ENCODE measurements at regions not wholly inside any gene's neighbourhood (a gene's known extent, or its start where the extent isn't known, plus 50 kb on each side); places are given as distances from the start of the nearest gene placed in this dataset.

DNA sequence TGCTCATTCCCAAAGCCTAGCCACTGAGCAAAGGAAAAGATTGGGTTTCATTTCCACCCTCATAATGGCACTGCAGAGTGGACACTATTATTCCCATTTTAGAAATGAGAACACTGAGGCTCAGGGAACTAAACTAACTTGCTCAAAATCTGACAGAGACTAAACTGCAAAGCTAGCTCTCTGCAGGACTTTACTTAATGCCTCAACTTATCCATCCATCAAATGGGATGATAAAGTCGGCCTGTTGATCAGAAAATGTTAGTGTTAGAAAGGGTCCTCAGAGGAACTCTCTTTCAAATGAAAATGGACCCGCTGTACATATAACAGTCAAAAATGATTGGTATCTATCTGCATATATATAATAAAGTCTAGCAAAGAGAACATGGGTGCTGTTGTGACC, 186.8 kb downstream of the QDPR start:
- H4K91ac ChIP-seq (ENCODE audit: low read depth, low read length) = no peak overlapping the region
- no peak overlapping the region for H3K4ac ChIP-seq (ENCODE audit: low read depth, low read length)
- no peak overlapping the region for H2BK12ac ChIP-seq (ENCODE audit: low read length)
- no peaks in the 10 kb centered on the region for H3K27me3 ChIP-seq (ENCODE audit: insufficient read depth, low read length)
- H3K18ac ChIP-seq (ENCODE audit: low read length) = no peak overlapping the region
- no peak overlapping the region for H4K8ac ChIP-seq (ENCODE audit: low read depth, low read length)
- H3K4me1 ChIP-seq (ENCODE audit: control insufficient read depth in 1 of 2, insufficient read depth in 2 of 2, low read length in 2 of 2) = no peaks in the 10 kb centered on the region
- no peak overlapping the region for H3K14ac ChIP-seq (ENCODE audit: low read length)
- WGBS (ENCODE audit: extremely low coverage, insufficient coverage, insufficient read length) = no CpG with 5 or more reads among the region's 2 CpGs
- no peak overlapping the region for H2AFZ ChIP-seq (ENCODE audit: insufficient read depth, low read length, poor library complexity)
- H2AK5ac ChIP-seq (ENCODE audit: low read length) = no peak overlapping the region
- H3K9me3 ChIP-seq (ENCODE audit: insufficient read depth, low read depth, low read length) = no peaks in the 10 kb centered on the region
- H3K36me3 ChIP-seq (ENCODE audit: control insufficient read depth in 1 of 2, insufficient read depth in 2 of 2, low read length in 2 of 2) = no peaks in the 10 kb centered on the region
- no peak overlapping the region for H3K23ac ChIP-seq (ENCODE audit: low read length)
- H3K27ac ChIP-seq (ENCODE audit: low read depth, low read length) = no peak overlapping the region
- no peak overlapping the region for H2BK120ac ChIP-seq (ENCODE audit: insufficient read depth, low read length, poor library complexity)
- no peak overlapping the region for H4K12ac ChIP-seq (ENCODE audit: low read depth, low read length)
- H3K4me2 ChIP-seq (ENCODE audit: low read length) = no peak overlapping the region
- H3K4me3 ChIP-seq (ENCODE audit: low read depth, low read length) = no peak overlapping the region
- no peaks in the 10 kb centered on the region for H3K79me1 ChIP-seq (ENCODE audit: low read length)
- H3K79me2 ChIP-seq (ENCODE audit: control insufficient read depth, insufficient read depth, low read length, poor library complexity) = no peaks in the 10 kb centered on the region
- DNase-seq = no peak
- no peak overlapping the region for H2BK5ac ChIP-seq (ENCODE audit: low read depth, low read length, poor library complexity)
- H3K9ac ChIP-seq (ENCODE audit: low read length) = no peak overlapping the region

DNA sequence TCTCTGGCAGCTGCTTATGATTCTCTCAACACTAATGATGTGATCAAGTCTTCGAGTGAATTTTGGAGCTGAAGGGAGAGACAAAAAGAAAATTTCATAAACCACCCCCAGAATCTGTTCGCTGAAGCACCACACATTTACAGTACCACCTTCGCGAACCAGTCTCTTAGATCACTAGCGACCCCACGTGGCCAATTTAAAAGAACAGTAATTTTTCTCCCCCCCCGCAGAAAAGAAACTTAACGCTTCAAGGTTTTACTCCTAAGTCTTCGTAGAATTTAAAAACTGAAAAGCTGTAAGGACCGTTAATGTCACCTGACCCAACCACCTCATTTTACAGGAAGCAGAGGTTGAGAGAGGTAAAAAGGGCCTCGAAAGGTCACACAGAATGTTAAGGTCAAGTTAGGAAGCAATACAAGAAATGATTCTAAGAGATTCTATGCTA, 187.5 kb downstream of the QDPR start:
- Histone ChIP-seq H3K4me3 (ENCODE audit: low read depth, low read length) (no peak overlapping the region), H2AK5ac (ENCODE audit: low read length) (no peak overlapping the region)

DNA sequence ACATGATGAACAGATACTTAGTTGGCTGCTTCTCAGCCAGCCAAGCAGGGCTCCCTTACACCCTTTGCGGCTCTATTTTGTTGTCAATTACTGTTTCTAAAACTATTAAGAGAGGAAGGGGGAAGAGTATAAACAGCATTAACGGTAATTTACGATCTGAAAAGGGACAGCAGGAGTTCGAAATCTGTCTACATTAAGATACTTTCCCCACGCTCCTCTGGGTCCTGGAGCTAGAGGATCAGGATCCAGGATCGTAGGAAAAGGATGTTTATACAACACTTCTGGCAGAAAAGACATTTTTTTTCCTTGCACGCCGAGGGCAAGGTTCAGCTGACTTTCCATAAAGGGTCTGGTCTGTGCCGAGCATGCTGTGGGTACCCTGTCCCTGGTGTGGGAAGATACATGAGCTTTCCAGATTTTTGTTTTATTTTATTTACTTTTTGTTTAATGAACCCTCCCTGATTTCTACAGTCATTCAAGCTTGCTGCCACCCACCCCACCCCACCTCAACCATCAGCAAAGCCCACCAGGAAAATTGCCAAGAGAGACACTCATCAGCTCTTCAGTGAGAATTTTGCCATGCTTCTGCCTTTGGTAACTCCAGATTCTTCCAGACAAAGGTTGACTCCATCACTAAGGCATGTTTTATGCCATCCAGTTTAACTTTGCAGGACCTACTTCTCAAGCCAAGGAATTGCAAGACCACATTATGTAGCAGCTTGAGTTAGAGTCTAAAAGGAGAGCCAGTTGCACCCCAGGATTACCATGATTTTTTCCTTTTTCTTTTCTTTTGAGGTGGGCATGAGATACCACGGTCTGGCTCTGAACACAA, 188.1 kb downstream of the QDPR start:
- H4K12ac ChIP-seq (ENCODE audit: low read depth, low read length) = no peak overlapping the region
- H3K14ac ChIP-seq (ENCODE audit: low read length) = no peak overlapping the region
- H2AK5ac ChIP-seq (ENCODE audit: low read length) = no peak overlapping the region
- H3K27me3 ChIP-seq (ENCODE audit: insufficient read depth, low read length) = no peaks in the 10 kb centered on the region
- no peaks in the 10 kb centered on the region for H3K79me1 ChIP-seq (ENCODE audit: low read length)
- H2AFZ ChIP-seq (ENCODE audit: insufficient read depth, low read length, poor library complexity) = no peak overlapping the region
- H2BK120ac ChIP-seq (ENCODE audit: insufficient read depth, low read length, poor library complexity) = no peak overlapping the region
- H3K4ac ChIP-seq (ENCODE audit: low read depth, low read length) = no peak overlapping the region
- no peak overlapping the region for H4K8ac ChIP-seq (ENCODE audit: low read depth, low read length)
- no peak overlapping the region for H3K4me2 ChIP-seq (ENCODE audit: low read length)
- H3K79me2 ChIP-seq (ENCODE audit: control insufficient read depth, insufficient read depth, low read length, poor library complexity) = no peaks in the 10 kb centered on the region
- no peak overlapping the region for H3K4me3 ChIP-seq (ENCODE audit: low read depth, low read length)
- no peak overlapping the region for H4K91ac ChIP-seq (ENCODE audit: low read depth, low read length)
- H3K9ac ChIP-seq (ENCODE audit: low read length) = no peak overlapping the region
- no CpG with 5 or more reads among the region's 10 CpGs for WGBS (ENCODE audit: extremely low coverage, insufficient coverage, insufficient read length)
- no peaks in the 10 kb centered on the region for H3K4me1 ChIP-seq (ENCODE audit: control insufficient read depth in 1 of 2, insufficient read depth in 2 of 2, low read length in 2 of 2)
- H2BK12ac ChIP-seq (ENCODE audit: low read length) = no peak overlapping the region
- H3K36me3 ChIP-seq (ENCODE audit: control insufficient read depth in 1 of 2, insufficient read depth in 2 of 2, low read length in 2 of 2) = no peaks in the 10 kb centered on the region
- no peak overlapping the region for H3K27ac ChIP-seq (ENCODE audit: low read depth, low read length)
- H2BK5ac ChIP-seq (ENCODE audit: low read depth, low read length, poor library complexity) = no peak overlapping the region
- H3K23ac ChIP-seq (ENCODE audit: low read length) = no peak overlapping the region
- H3K9me3 ChIP-seq (ENCODE audit: insufficient read depth, low read depth, low read length) = no peaks in the 10 kb centered on the region
- H3K18ac ChIP-seq (ENCODE audit: low read length) = no peak overlapping the region
- no peak for DNase-seq

More for the DNA sequence above, 187.5 kb downstream of the QDPR start:
- no CpG with 5 or more reads among the region's 11 CpGs for WGBS (ENCODE audit: extremely low coverage, insufficient coverage, insufficient read length)
- no peak overlapping the region for H3K23ac ChIP-seq (ENCODE audit: low read length)
- no peaks in the 10 kb centered on the region for H3K36me3 ChIP-seq (ENCODE audit: control insufficient read depth in 1 of 2, insufficient read depth in 2 of 2, low read length in 2 of 2)
- no peak overlapping the region for H3K4me2 ChIP-seq (ENCODE audit: low read length)
- H2BK5ac ChIP-seq (ENCODE audit: low read depth, low read length, poor library complexity) = no peak overlapping the region
- peak in 1 of 2 donors; percentile 54 for DNase-seq
- H3K79me1 ChIP-seq (ENCODE audit: low read length) = no peaks in the 10 kb centered on the region
- H3K4ac ChIP-seq (ENCODE audit: low read depth, low read length) = no peak overlapping the region
- no peak overlapping the region for H3K9ac ChIP-seq (ENCODE audit: low read length)
- no peak overlapping the region for H2BK12ac ChIP-seq (ENCODE audit: low read length)
- H3K9me3 ChIP-seq (ENCODE audit: insufficient read depth, low read depth, low read length) = no peaks in the 10 kb centered on the region
- H3K18ac ChIP-seq (ENCODE audit: low read length) = no peak overlapping the region
- no peak overlapping the region for H4K91ac ChIP-seq (ENCODE audit: low read depth, low read length)
- no peaks in the 10 kb centered on the region for H3K79me2 ChIP-seq (ENCODE audit: control insufficient read depth, insufficient read depth, low read length, poor library complexity)
- no peak overlapping the region for H4K8ac ChIP-seq (ENCODE audit: low read depth, low read length)
- no peak overlapping the region for H2BK120ac ChIP-seq (ENCODE audit: insufficient read depth, low read length, poor library complexity)
- H4K12ac ChIP-seq (ENCODE audit: low read depth, low read length) = no peak overlapping the region
- H3K27me3 ChIP-seq (ENCODE audit: insufficient read depth, low read length) = no peaks in the 10 kb centered on the region
- no peaks in the 10 kb centered on the region for H3K4me1 ChIP-seq (ENCODE audit: control insufficient read depth in 1 of 2, insufficient read depth in 2 of 2, low read length in 2 of 2)
- H3K14ac ChIP-seq (ENCODE audit: low read length) = no peak overlapping the region
- H2AFZ ChIP-seq (ENCODE audit: insufficient read depth, low read length, poor library complexity) = no peak overlapping the region
- H3K27ac ChIP-seq (ENCODE audit: low read depth, low read length) = no peak overlapping the region

DNA sequence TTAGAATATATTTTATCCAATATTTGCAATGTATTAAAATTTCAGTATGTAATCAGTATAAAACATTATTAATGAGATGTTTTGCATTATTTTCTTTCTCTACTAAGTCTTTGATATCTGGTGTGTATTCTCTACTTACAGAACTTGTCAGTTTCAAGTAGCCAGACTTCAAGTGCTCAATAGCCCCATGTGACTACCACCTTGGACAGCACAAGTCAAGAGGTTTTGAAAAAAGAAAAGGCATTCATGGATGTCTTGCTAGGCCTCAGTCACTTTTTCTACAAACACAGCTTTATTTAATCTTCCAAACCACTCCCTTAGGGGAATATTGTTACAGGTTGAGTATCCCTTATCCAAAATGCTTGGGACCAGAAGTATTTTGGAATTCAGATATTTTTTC, 189.4 kb downstream of the QDPR start:
- H2AK5ac ChIP-seq (ENCODE audit: low read length) = no peak overlapping the region
- H3K14ac ChIP-seq (ENCODE audit: low read length) = no peak overlapping the region
- H4K91ac ChIP-seq (ENCODE audit: low read depth, low read length) = no peak overlapping the region
- H2BK5ac ChIP-seq (ENCODE audit: low read depth, low read length, poor library complexity) = no peak overlapping the region
- H4K8ac ChIP-seq (ENCODE audit: low read depth, low read length) = no peak overlapping the region
- no peaks in the 10 kb centered on the region for H3K9me3 ChIP-seq (ENCODE audit: insufficient read depth, low read depth, low read length)
- H3K79me2 ChIP-seq (ENCODE audit: control insufficient read depth, insufficient read depth, low read length, poor library complexity) = no peaks in the 10 kb centered on the region
- H3K18ac ChIP-seq (ENCODE audit: low read length) = no peak overlapping the region
- H3K79me1 ChIP-seq (ENCODE audit: low read length) = no peaks in the 10 kb centered on the region
- no peak overlapping the region for H2AFZ ChIP-seq (ENCODE audit: insufficient read depth, low read length, poor library complexity)
- no peak overlapping the region for H3K4me3 ChIP-seq (ENCODE audit: low read depth, low read length)
- no peak overlapping the region for H3K27ac ChIP-seq (ENCODE audit: low read depth, low read length)
- no peak overlapping the region for H2BK12ac ChIP-seq (ENCODE audit: low read length)
- H3K36me3 ChIP-seq (ENCODE audit: control insufficient read depth in 1 of 2, insufficient read depth in 2 of 2, low read length in 2 of 2) = no peaks in the 10 kb centered on the region
- H3K4me2 ChIP-seq (ENCODE audit: low read length) = no peak overlapping the region
- no peak for DNase-seq
- no peak overlapping the region for H3K9ac ChIP-seq (ENCODE audit: low read length)
- H3K23ac ChIP-seq (ENCODE audit: low read length) = no peak overlapping the region
- no peaks in the 10 kb centered on the region for H3K4me1 ChIP-seq (ENCODE audit: control insufficient read depth in 1 of 2, insufficient read depth in 2 of 2, low read length in 2 of 2)
- no peak overlapping the region for H2BK120ac ChIP-seq (ENCODE audit: insufficient read depth, low read length, poor library complexity)
- no peak overlapping the region for H3K4ac ChIP-seq (ENCODE audit: low read depth, low read length)
- H3K27me3 ChIP-seq (ENCODE audit: insufficient read depth, low read length) = no peaks in the 10 kb centered on the region
- no peak overlapping the region for H4K12ac ChIP-seq (ENCODE audit: low read depth, low read length)
